Keratinocyte (primary cell): ENCODE measurements at regions not wholly inside any gene's neighbourhood (a gene's known extent, or its start where the extent isn't known, plus 50 kb on each side); places are given as distances from the start of the nearest gene placed in this dataset.

Source experiments
- DNase-seq: peaks from one replicate; pipeline ENCODE4 v3.0.0-alpha.2; 2011; ENCODE audit warnings: low read depth, missing footprints, low spot score
- FAIRE-seq: peaks from 2 replicates; lab custom pipeline; 2011; peaks lifted over from hg19 to GRCh38; lab: Jason Lieb, UNC
- H2AFZ ChIP-seq: 2 replicates; pipeline ENCODE4 v1.6.0; 2012; ENCODE audit warnings: low read length, control low read depth, inconsistent platforms; ENCODE audit not compliant: control insufficient read depth
- H3K27ac ChIP-seq: 2 replicates; pipeline ENCODE4 v1.5.1; 2011; ENCODE audit warnings: low read length; ENCODE audit not compliant: control insufficient read depth, insufficient read depth
- H3K27me3 ChIP-seq: 3 replicates; pipeline ENCODE4 v1.6.0; 2011; ENCODE audit warnings: low read length; ENCODE audit not compliant: control insufficient read depth, insufficient read depth; ENCODE audit errors: extremely low read depth
- H3K36me3 ChIP-seq, 2 experiments: 2 replicates in 1 of 2; 3 replicates in 1 of 2; pipeline ENCODE4 v1.5.1; 2011; ENCODE audit warnings: low read length in 2 of 2, mild to moderate bottlenecking in 1 of 2; ENCODE audit not compliant: control insufficient read depth in 2 of 2, insufficient read depth in 2 of 2; ENCODE audit errors: extremely low read depth in 1 of 2
- H3K4me1 ChIP-seq: 3 replicates; pipeline ENCODE4 v1.5.1; 2011; ENCODE audit warnings: low read length; ENCODE audit not compliant: control insufficient read depth, insufficient read depth; ENCODE audit errors: extremely low read depth
- H3K4me2 ChIP-seq: 3 replicates; pipeline ENCODE4 v1.6.0; 2011; ENCODE audit warnings: low read depth, low read length; ENCODE audit not compliant: control insufficient read depth, insufficient read depth; ENCODE audit errors: extremely low read depth
- H3K4me3 ChIP-seq, 3 experiments: fragments of 200-600 bp in 1 of 3; sonication (generic) in 1 of 3; 2 replicates in 2 of 3; 3 replicates in 1 of 3; pipeline ENCODE4 v1.5.1; 2011 to 2016; ENCODE audit warnings: low read length in 3 of 3, mild to moderate bottlenecking in 3 of 3, control low read depth in 2 of 3, inconsistent platforms in 1 of 3, low read depth in 1 of 3, mixed read lengths in 1 of 3, mixed run types in 1 of 3, moderate library complexity in 1 of 3; ENCODE audit not compliant: control insufficient read depth in 2 of 3, insufficient read depth in 2 of 3; ENCODE audit errors: extremely low read depth in 1 of 3
- H3K79me2 ChIP-seq: 2 replicates; pipeline ENCODE4 v1.6.0; 2012; ENCODE audit warnings: low read length; ENCODE audit not compliant: control insufficient read depth, insufficient read depth
- H3K9ac ChIP-seq: 3 replicates; pipeline ENCODE4 v1.6.0; 2011; ENCODE audit warnings: low read length; ENCODE audit not compliant: control insufficient read depth, insufficient read depth; ENCODE audit errors: extremely low read depth
- H3K9me1 ChIP-seq: 3 replicates; pipeline ENCODE4 v1.6.0; 2011; ENCODE audit warnings: low read length; ENCODE audit not compliant: control insufficient read depth, insufficient read depth; ENCODE audit errors: extremely low read depth
- H3K9me3 ChIP-seq: 2 replicates; pipeline ENCODE4 v1.5.1; 2012; ENCODE audit warnings: low read depth, low read length; ENCODE audit not compliant: control insufficient read depth
- H4K20me1 ChIP-seq: 3 replicates; pipeline ENCODE4 v1.6.0; 2011; ENCODE audit warnings: low read length; ENCODE audit not compliant: control insufficient read depth, insufficient read depth; ENCODE audit errors: extremely low read depth
- CTCF ChIP-seq, 3 experiments: IDR thresholded peaks in 1 of 3; conservative IDR thresholded peaks in 1 of 3; optimal IDR thresholded peaks in 1 of 3; 2 replicates in 2 of 3; 3 replicates in 1 of 3; pipeline versions ENCODE3 to v1.5.1; 2011; ENCODE audit warnings: low read length in 3 of 3, mild to moderate bottlenecking in 3 of 3, moderate library complexity in 2 of 3, control low read depth in 1 of 3, inconsistent platforms in 1 of 3; ENCODE audit not compliant: insufficient read depth in 2 of 3; ENCODE audit errors: extremely low read depth in 1 of 3
- EZH2 ChIP-seq: IDR thresholded peaks from one replicate; pipeline ENCODE4 v1.6.1; 2012; ENCODE audit warnings: inconsistent platforms, mild to moderate bottlenecking, low read length, moderate library complexity
- dilution Hi-C: fragments of 300-500 bp; cut with MboI; formaldehyde crosslinking; loops from one replicate; pipeline ENCODE4 v1.7.0; 2020; ENCODE audit warnings: low sequenced_read_pairs; ENCODE audit not compliant: extremely low pct_ligation_motif_present

DNA sequence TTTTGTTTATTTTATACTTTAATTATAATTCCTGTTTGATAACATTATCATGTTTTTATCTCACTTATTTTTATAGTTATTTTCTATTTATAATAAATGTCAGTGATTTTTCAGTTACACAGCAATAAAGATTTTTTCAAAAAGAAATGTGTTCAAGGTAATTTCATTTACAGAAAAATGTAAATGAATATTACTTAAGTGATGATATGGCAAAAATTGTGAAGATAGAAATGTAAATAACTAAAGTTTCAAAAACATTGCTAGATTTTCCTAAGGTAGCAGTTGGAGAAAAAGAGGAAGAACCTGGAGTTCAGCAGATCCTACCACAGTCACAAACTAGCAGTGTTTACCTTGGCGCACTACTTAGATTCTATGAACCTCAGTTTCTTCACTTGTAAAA lies 202.6 kb downstream of the RFPL4B start:
- dilution Hi-C loops = no loop called here
- H3K4me2 ChIP-seq = no peak overlapping the region
- no peaks in the 10 kb centered on the region for H3K79me2 ChIP-seq
- H3K4me3 ChIP-seq = no peak overlapping the region
- H3K4me1 ChIP-seq = no peaks in the 10 kb centered on the region
- H3K27ac ChIP-seq = no peak overlapping the region
- H3K27me3 ChIP-seq = no peaks in the 10 kb centered on the region
- H3K9me1 ChIP-seq = no peaks in the 10 kb centered on the region
- H4K20me1 ChIP-seq = no peaks in the 10 kb centered on the region
- no peaks in the 10 kb centered on the region for H3K9me3 ChIP-seq
- DNase-seq (no peak), FAIRE-seq (no peak)
- no peak overlapping the region for H3K9ac ChIP-seq
- no peak for TF ChIP-seq EZH2
- no peak for TF ChIP-seq CTCF (optimal IDR thresholded peaks at IDR 0.05 in 1 of 3, IDR thresholded peaks at IDR 0.05 in 1 of 3, conservative IDR thresholded peaks at IDR 0.05 in 1 of 3; ENCODE audit: extremely low read depth in 1 of 3, insufficient read depth in 2 of 3, low read length in 3 of 3)
- H3K36me3 ChIP-seq = no peaks in the 10 kb centered on the region
- H2AFZ ChIP-seq = no peak overlapping the region

DNA sequence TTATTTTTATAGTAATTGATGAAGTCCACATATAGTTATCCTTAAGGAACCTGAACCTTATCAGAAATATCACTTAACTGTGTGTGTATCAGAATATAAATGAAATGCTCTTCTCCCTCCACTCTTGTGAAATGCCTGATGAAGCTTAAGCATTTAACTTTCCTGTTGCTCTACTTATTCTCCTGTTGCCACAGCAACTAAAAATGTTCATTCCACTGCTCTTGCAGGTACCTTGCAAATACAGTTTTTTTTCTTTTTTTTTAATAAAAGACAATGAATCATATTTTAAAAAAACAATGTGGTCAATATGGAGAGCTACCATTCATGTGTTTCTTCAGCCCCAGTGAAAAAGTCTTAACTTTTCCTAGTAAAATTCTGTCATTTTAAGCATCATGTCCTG lies 210.3 kb downstream of the RFPL4B start:
- no peak overlapping the region for H3K4me3 ChIP-seq
- TF ChIP-seq CTCF (optimal IDR thresholded peaks at IDR 0.05 in 1 of 3, IDR thresholded peaks at IDR 0.05 in 1 of 3, conservative IDR thresholded peaks at IDR 0.05 in 1 of 3; ENCODE audit: extremely low read depth in 1 of 3, insufficient read depth in 2 of 3, low read length in 3 of 3) (no peak), EZH2 (no peak)
- FAIRE-seq = no peak
- H3K4me1 ChIP-seq = no peaks in the 10 kb centered on the region
- no peaks in the 10 kb centered on the region for H3K9me3 ChIP-seq
- DNase-seq = no peak
- no peak overlapping the region for H3K27ac ChIP-seq
- dilution Hi-C loops = no loop called here
- H3K9ac ChIP-seq = no peak overlapping the region
- no peaks in the 10 kb centered on the region for H3K79me2 ChIP-seq
- H3K36me3 ChIP-seq = no peaks in the 10 kb centered on the region
- H2AFZ ChIP-seq = no peak overlapping the region
- no peaks in the 10 kb centered on the region for H3K9me1 ChIP-seq
- no peak overlapping the region for H3K4me2 ChIP-seq
- H3K27me3 ChIP-seq = no peaks in the 10 kb centered on the region
- no peaks in the 10 kb centered on the region for H4K20me1 ChIP-seq
